ENCODE measurements at regions not wholly inside any gene's neighbourhood (a gene's known extent, or its start where the extent isn't known, plus 50 kb on each side); places are given as distances from the start of the nearest gene placed in this dataset.

GRCh38 chr6:28655164-28655563 lies 129.5 kb downstream of the GPX5 start:
- no TSS peak for BruUV-seq (replicated peaks)
- Histone ChIP-seq H3K4me1 (ENCODE audit: insufficient read depth, low read length, poor library complexity, severe bottlenecking) (no peaks in the 10 kb centered on the region), H3K36me3 (ENCODE audit: insufficient read depth, low read length, poor library complexity, severe bottlenecking) (no peaks in the 10 kb centered on the region), H3K27ac (ENCODE audit: low read depth, low read length, poor library complexity, severe bottlenecking) (no peak overlapping the region), H3K9me3 (ENCODE audit: low read depth, low read length, poor library complexity, severe bottlenecking) (no peaks in the 10 kb centered on the region), H3K27me3 (replicated peaks; ENCODE audit: insufficient read depth, low read depth, low read length, poor library complexity) (no peaks in the 10 kb centered on the region), H3K4me3 (ENCODE audit: low read depth, low read length, poor library complexity, severe bottlenecking) (no peak overlapping the region)
- TF ChIP-seq, protein P1, sequence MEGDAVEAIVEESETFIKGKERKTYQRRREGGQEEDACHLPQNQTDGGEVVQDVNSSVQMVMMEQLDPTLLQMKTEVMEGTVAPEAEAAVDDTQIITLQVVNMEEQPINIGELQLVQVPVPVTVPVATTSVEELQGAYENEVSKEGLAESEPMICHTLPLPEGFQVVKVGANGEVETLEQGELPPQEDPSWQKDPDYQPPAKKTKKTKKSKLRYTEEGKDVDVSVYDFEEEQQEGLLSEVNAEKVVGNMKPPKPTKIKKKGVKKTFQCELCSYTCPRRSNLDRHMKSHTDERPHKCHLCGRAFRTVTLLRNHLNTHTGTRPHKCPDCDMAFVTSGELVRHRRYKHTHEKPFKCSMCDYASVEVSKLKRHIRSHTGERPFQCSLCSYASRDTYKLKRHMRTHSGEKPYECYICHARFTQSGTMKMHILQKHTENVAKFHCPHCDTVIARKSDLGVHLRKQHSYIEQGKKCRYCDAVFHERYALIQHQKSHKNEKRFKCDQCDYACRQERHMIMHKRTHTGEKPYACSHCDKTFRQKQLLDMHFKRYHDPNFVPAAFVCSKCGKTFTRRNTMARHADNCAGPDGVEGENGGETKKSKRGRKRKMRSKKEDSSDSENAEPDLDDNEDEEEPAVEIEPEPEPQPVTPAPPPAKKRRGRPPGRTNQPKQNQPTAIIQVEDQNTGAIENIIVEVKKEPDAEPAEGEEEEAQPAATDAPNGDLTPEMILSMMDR (conservative IDR thresholded peaks at IDR 0.05; ENCODE audit: low read depth, low read length), result no peak
- TF ChIP-seq EZH2 (IDR thresholded peaks at IDR 0.05; ENCODE audit: borderline replicate concordance, low read depth, low read length, poor library complexity, severe bottlenecking), result no peak
- DNase-seq (ENCODE audit: low spot score), result no peak
- ChIA-PET CTCF (no interaction called here), POLR2A (ENCODE audit: low non-redundant PET) (interaction anchor here (0.5 kb wide), 1 partner anchor 13 kb away, joined by 13 read pairs; no protein-coding TSS in a partner anchor)
- intact Hi-C loops (cut with micrococcal nuclease; ENCODE audit: unreplicated experiment), result loop anchor here (5.0 kb wide), 1 partner anchor 68 kb away; a partner anchor contains a TSS

GRCh38 chr6:28656715-28657114 lies 131.0 kb downstream of the GPX5 start:
- DNase-seq (ENCODE audit: low spot score), result no peak
- no TSS peak for BruUV-seq (replicated peaks)
- H3K4me3 ChIP-seq (ENCODE audit: low read depth, low read length, poor library complexity, severe bottlenecking), result peak overlapping the region; percentile 57
- ChIA-PET CTCF (no interaction called here), POLR2A (ENCODE audit: low non-redundant PET) (no interaction called here)
- no peaks in the 10 kb centered on the region for H3K36me3 ChIP-seq (ENCODE audit: insufficient read depth, low read length, poor library complexity, severe bottlenecking)
- TF ChIP-seq, protein P1 (conservative IDR thresholded peaks at IDR 0.05; ENCODE audit: low read depth, low read length), result no peak
- TF ChIP-seq EZH2 (IDR thresholded peaks at IDR 0.05; ENCODE audit: borderline replicate concordance, low read depth, low read length, poor library complexity, severe bottlenecking), result no peak
- no peak overlapping the region for H3K27ac ChIP-seq (ENCODE audit: low read depth, low read length, poor library complexity, severe bottlenecking)
- no peaks in the 10 kb centered on the region for H3K4me1 ChIP-seq (ENCODE audit: insufficient read depth, low read length, poor library complexity, severe bottlenecking)
- intact Hi-C loops (cut with micrococcal nuclease; ENCODE audit: unreplicated experiment), result loop anchor here (5.0 kb wide), 1 partner anchor 69 kb away; a partner anchor contains a TSS
- H3K9me3 ChIP-seq (ENCODE audit: low read depth, low read length, poor library complexity, severe bottlenecking), result no peaks in the 10 kb centered on the region
- no peaks in the 10 kb centered on the region for H3K27me3 ChIP-seq (replicated peaks; ENCODE audit: insufficient read depth, low read depth, low read length, poor library complexity)

- POLR2A ChIA-PET (ENCODE audit: low non-redundant PET), result no interaction called here
- CTCF ChIA-PET, result no interaction called here
- Histone ChIP-seq H3K27ac (ENCODE audit: low read depth, low read length, poor library complexity, severe bottlenecking) (no peak overlapping the region), H3K9me3 (ENCODE audit: low read depth, low read length, poor library complexity, severe bottlenecking) (no peaks in the 10 kb centered on the region), H3K36me3 (ENCODE audit: insufficient read depth, low read length, poor library complexity, severe bottlenecking) (no peaks in the 10 kb centered on the region), H3K4me1 (ENCODE audit: insufficient read depth, low read length, poor library complexity, severe bottlenecking) (no peaks in the 10 kb centered on the region), H3K4me3 (ENCODE audit: low read depth, low read length, poor library complexity, severe bottlenecking) (peak overlapping the region; percentile 57), H3K27me3 (replicated peaks; ENCODE audit: insufficient read depth, low read depth, low read length, poor library complexity) (no peaks in the 10 kb centered on the region)
- no peak for TF ChIP-seq EZH2 (IDR thresholded peaks at IDR 0.05; ENCODE audit: borderline replicate concordance, low read depth, low read length, poor library complexity, severe bottlenecking)
- TF ChIP-seq, protein P1 (conservative IDR thresholded peaks at IDR 0.05; ENCODE audit: low read depth, low read length), result no peak
- DNase-seq (ENCODE audit: low spot score), result peak; percentile 17
- BruUV-seq (replicated peaks), result no TSS peak
- intact Hi-C loops (cut with micrococcal nuclease; ENCODE audit: unreplicated experiment), result loop anchor here (5.0 kb wide), 1 partner anchor 70 kb away; a partner anchor contains a TSS
Observed at GRCh38 chr6:28657381-28657768, 131.7 kb downstream of the GPX5 start.
